ENCODE measurements at regions not wholly inside any gene's neighbourhood (a gene's known extent, or its start where the extent isn't known, plus 50 kb on each side); places are given as distances from the start of the nearest gene placed in this dataset.

DNA sequence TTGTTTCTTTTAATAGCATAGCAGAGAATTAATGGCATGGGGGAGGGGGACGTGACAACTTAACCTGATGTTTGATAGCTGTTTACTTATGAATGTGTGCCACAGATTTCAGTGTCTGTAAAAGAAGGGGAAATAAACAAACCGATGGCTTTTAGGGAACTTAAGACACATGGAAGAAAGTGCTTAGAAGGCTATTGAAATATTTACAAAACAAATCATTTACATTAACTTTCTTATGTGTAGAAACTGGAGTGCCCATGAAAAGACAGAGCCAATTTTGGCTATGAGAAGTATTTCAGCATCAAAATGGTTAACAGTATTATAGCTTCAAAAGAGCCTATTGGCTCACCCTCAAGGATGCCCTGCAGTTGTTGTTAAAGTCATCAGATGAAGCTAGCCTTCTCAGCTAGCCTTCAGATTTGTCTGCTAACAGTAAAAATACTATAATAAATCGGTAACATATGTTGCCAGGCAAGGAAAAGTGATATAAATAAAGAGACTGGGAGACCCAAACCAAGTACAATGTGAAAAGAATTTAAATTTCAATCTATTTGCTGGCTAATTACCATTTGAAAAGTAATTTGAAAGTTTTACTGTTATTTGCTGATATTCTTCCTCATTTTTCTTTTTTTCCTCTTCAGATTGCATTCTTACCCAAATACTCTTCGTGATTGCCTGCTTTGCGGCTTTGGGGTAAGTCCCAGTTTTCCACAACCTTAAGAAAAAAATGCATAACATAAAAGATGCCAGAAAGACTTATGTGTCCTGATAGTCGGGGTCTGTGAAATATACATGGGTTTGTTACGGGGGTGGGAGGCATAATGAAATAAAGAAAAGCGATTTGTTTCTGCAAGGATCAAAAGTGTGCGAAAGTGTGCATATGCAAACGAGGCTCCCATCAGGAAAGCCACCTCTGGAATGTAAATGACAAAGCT, 256.4 kb downstream of the MEIS1 start:
- DNase-seq (ENCODE audit: low read depth, low spot score), result no peak
- Histone ChIP-seq H3K4me1 (ENCODE audit: control insufficient read depth, extremely low read depth, insufficient read depth, low read length) (no peaks in the 10 kb centered on the region), H2AFZ (ENCODE audit: low read depth, low read length) (no peak overlapping the region), H3K27ac (ENCODE audit: insufficient read depth, low read depth, low read length) (no peak overlapping the region), H3K79me2 (ENCODE audit: control insufficient read depth, insufficient read depth, low read length) (no peaks in the 10 kb centered on the region), H3K9ac (replicated peaks; ENCODE audit: extremely low read depth, insufficient read depth, low read length) (no peak overlapping the region), H3K9me1 (replicated peaks; ENCODE audit: control insufficient read depth, extremely low read depth, insufficient read depth, low read length) (no peaks in the 10 kb centered on the region), H3K4me2 (ENCODE audit: insufficient read depth, low read length) (no peak overlapping the region), H3K27me3 (ENCODE audit: control insufficient read depth in 2 of 2, insufficient read depth in 2 of 2, low read length in 2 of 2) (no peaks in the 10 kb centered on the region), H3K36me3 (ENCODE audit: control insufficient read depth in 2 of 2, extremely low read depth in 1 of 2, insufficient read depth in 2 of 2, low read length in 2 of 2) (no peaks in the 10 kb centered on the region), H4K20me1 (replicated peaks; ENCODE audit: control insufficient read depth, extremely low read depth, insufficient read depth, low read length) (no peaks in the 10 kb centered on the region), H3K4me3 (replicated peaks in 1 of 3; ENCODE audit: insufficient read depth in 1 of 3, low read depth in 1 of 3, low read length in 3 of 3) (no peak overlapping the region), H3K9me3 (replicated peaks; ENCODE audit: control insufficient read depth, insufficient read depth, low read length) (no peaks in the 10 kb centered on the region)
- POLR2A ChIA-PET, result no interaction called here
- CTCF ChIA-PET, result no interaction called here
- intact Hi-C loops (cut with micrococcal nuclease) (no loop called here), dilution Hi-C loops (cut with MboI; ENCODE audit: extremely low pct_ligation_motif_present, low sequenced_read_pairs) (no loop called here)
- FAIRE-seq, result no peak
- TF ChIP-seq FOS (IDR thresholded peaks at IDR 0.05; ENCODE audit: borderline replicate concordance, insufficient read depth, low read length) (no peak), MYC (IDR thresholded peaks at IDR 0.05; ENCODE audit: low read depth, low read length) (no peak), POLR2A (IDR thresholded peaks at IDR 0.05; ENCODE audit: low read depth, low read length) (no peak), GATA2 (IDR thresholded peaks at IDR 0.05; ENCODE audit: insufficient read depth, insufficient read length, low read depth, low read length) (no peak), EZH2 (IDR thresholded peaks at IDR 0.05; ENCODE audit: borderline replicate concordance, low read depth, low read length, severe bottlenecking) (no peak), POLR2AphosphoS5 (IDR thresholded peaks at IDR 0.05; ENCODE audit: insufficient read depth, low read depth, low read length) (no peak), JUN (IDR thresholded peaks at IDR 0.05; ENCODE audit: borderline replicate concordance, insufficient read depth, insufficient read length, low read depth) (no peak)
- TF ChIP-seq, protein P1, sequence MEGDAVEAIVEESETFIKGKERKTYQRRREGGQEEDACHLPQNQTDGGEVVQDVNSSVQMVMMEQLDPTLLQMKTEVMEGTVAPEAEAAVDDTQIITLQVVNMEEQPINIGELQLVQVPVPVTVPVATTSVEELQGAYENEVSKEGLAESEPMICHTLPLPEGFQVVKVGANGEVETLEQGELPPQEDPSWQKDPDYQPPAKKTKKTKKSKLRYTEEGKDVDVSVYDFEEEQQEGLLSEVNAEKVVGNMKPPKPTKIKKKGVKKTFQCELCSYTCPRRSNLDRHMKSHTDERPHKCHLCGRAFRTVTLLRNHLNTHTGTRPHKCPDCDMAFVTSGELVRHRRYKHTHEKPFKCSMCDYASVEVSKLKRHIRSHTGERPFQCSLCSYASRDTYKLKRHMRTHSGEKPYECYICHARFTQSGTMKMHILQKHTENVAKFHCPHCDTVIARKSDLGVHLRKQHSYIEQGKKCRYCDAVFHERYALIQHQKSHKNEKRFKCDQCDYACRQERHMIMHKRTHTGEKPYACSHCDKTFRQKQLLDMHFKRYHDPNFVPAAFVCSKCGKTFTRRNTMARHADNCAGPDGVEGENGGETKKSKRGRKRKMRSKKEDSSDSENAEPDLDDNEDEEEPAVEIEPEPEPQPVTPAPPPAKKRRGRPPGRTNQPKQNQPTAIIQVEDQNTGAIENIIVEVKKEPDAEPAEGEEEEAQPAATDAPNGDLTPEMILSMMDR (IDR thresholded peaks at IDR 0.05; ENCODE audit: extremely low read depth in 1 of 2, insufficient read depth in 1 of 2, low read depth in 1 of 2, low read length in 2 of 2), result no peak
- TF ChIP-seq, protein P2, sequence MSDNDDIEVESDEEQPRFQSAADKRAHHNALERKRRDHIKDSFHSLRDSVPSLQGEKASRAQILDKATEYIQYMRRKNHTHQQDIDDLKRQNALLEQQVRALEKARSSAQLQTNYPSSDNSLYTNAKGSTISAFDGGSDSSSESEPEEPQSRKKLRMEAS (IDR thresholded peaks at IDR 0.05; ENCODE audit: insufficient read depth, insufficient read length), result no peak
- no TSS peak for BruUV-seq (replicated peaks)

Measured in endothelial cell of umbilical vein (primary cell).